IMR-90 (cell line): ENCODE measurements at regions not wholly inside any gene's neighbourhood (a gene's known extent, or its start where the extent isn't known, plus 50 kb on each side); places are given as distances from the start of the nearest gene placed in this dataset.

Experiments used
- ATAC-seq: fragments of 200-7000 bp; cut with Tn5 transposase; 2 replicates; pipeline ENCODE4 v1.9.1; 2020; ENCODE audit warnings: low read depth, mild to moderate bottlenecking, moderate library complexity
- BruUV-seq: library from RNA; stranded (reverse); fragments of 400-500 nt; replicated peaks from 2 replicates; lab custom pipeline; 2021; lab: Mats Ljungman, UMichigan
- CTCF ChIA-PET: fragments of 300-600 bp; formaldehyde crosslinking; extraction: SDS; loops from one replicate; lab custom pipeline; 2021; ENCODE audit warnings: antibody characterized with exemption; lab: Yijun Ruan, JAX
- POLR2A ChIA-PET: fragments of 300-600 bp; sonication (Branson Sonifier 250); formaldehyde crosslinking; loops from one replicate; lab custom pipeline; 2022; ENCODE audit warnings: antibody characterized with exemption; ENCODE audit not compliant: unreplicated experiment; lab: Charles Lee
- DNase-seq: peaks from one replicate; pipeline ENCODE4 v3.0.0; 2013
- H2AFZ ChIP-seq: replicated peaks from 2 replicates; pipeline ENCODE3; 2013; ENCODE audit warnings: low read length, mild to moderate bottlenecking; ENCODE audit not compliant: poor library complexity
- H2AK5ac ChIP-seq: 2 replicates; pipeline ENCODE4 v1.6.1; 2013; ENCODE audit warnings: low read depth, low read length, inconsistent platforms
- H2AK9ac ChIP-seq: replicated peaks from 2 replicates; pipeline ENCODE3; 2013; ENCODE audit warnings: mild to moderate bottlenecking, low read depth, low read length, moderate library complexity; ENCODE audit not compliant: poor library complexity
- H2BK120ac ChIP-seq: 2 replicates; pipeline ENCODE4 v1.6.1; 2013; ENCODE audit warnings: low read depth, low read length, inconsistent platforms
- H2BK15ac ChIP-seq: 3 replicates; pipeline ENCODE4 v1.6.1; 2013; ENCODE audit warnings: low read depth, low read length, inconsistent platforms
- H2BK20ac ChIP-seq: 2 replicates; pipeline ENCODE4 v1.6.1; 2013; ENCODE audit warnings: low read depth, mild to moderate bottlenecking, inconsistent platforms, low read length, moderate library complexity
- H2BK5ac ChIP-seq: 2 replicates; pipeline ENCODE4 v1.6.1; 2013; ENCODE audit warnings: mild to moderate bottlenecking, low read depth, low read length, inconsistent platforms; ENCODE audit not compliant: poor library complexity, severe bottlenecking
- H3K14ac ChIP-seq: replicated peaks from 2 replicates; pipeline ENCODE4 v1.6.1; 2013; ENCODE audit warnings: low read depth, low read length, inconsistent platforms
- H3K18ac ChIP-seq: 2 replicates; pipeline ENCODE4 v1.6.1; 2013; ENCODE audit warnings: low read depth, low read length, control low read depth
- H3K23ac ChIP-seq: 2 replicates; pipeline ENCODE4 v1.6.1; 2013; ENCODE audit warnings: low read depth, low read length, inconsistent platforms
- H3K27ac ChIP-seq: 2 replicates; pipeline ENCODE4 v1.5.1; 2013; ENCODE audit warnings: mild to moderate bottlenecking, control low read depth, low read length; ENCODE audit not compliant: insufficient read depth
- H3K27me3 ChIP-seq: 2 replicates; pipeline ENCODE4 v1.6.1; 2013; ENCODE audit warnings: low read length; ENCODE audit not compliant: control insufficient read depth, insufficient read depth
- H3K36me3 ChIP-seq: 2 replicates; pipeline ENCODE4 v1.6.1; 2013; ENCODE audit warnings: low read length, mixed read lengths; ENCODE audit not compliant: control insufficient read depth, insufficient read depth
- H3K4ac ChIP-seq: 2 replicates; pipeline ENCODE4 v1.6.1; 2013; ENCODE audit warnings: low read depth, low read length, inconsistent platforms
- H3K4me1 ChIP-seq: 2 replicates; pipeline ENCODE4 v1.6.1; 2013; ENCODE audit warnings: low read length, mixed read lengths; ENCODE audit not compliant: control insufficient read depth, insufficient read depth
- H3K4me2 ChIP-seq: 2 replicates; pipeline ENCODE4 v1.6.1; 2013; ENCODE audit warnings: low read depth, mild to moderate bottlenecking, control low read depth, low read length, moderate library complexity
- H3K4me3 ChIP-seq: 2 replicates; pipeline ENCODE4 v1.5.1; 2013; ENCODE audit warnings: low read depth, mild to moderate bottlenecking, control low read depth, low read length, moderate library complexity; ENCODE audit not compliant: insufficient read depth
- H3K56ac ChIP-seq: 2 replicates; pipeline ENCODE4 v1.6.1; 2013; ENCODE audit warnings: low read length, inconsistent platforms; ENCODE audit not compliant: insufficient read depth; ENCODE audit errors: extremely low read depth
- H3K79me1 ChIP-seq, 2 experiments: 2 replicates each; pipeline ENCODE4 v1.6.1; 2013; ENCODE audit warnings: low read length in 2 of 2, inconsistent platforms in 1 of 2, low read depth in 1 of 2
- H3K9ac ChIP-seq: 2 replicates; pipeline ENCODE4 v1.6.1; 2013; ENCODE audit warnings: low read depth, low read length, control low read depth
- H3K9me1 ChIP-seq: 2 replicates; pipeline ENCODE4 v1.6.1; 2013; ENCODE audit warnings: low read length, inconsistent platforms; ENCODE audit not compliant: insufficient read depth
- H3K9me3 ChIP-seq: 2 replicates; pipeline ENCODE4 v1.6.1; 2013; ENCODE audit warnings: low read length; ENCODE audit not compliant: control insufficient read depth, insufficient read depth
- H4K20me1 ChIP-seq: 2 replicates; pipeline ENCODE4 v1.6.1; 2013; ENCODE audit warnings: low read length, inconsistent platforms; ENCODE audit not compliant: insufficient read depth
- H4K5ac ChIP-seq: 2 replicates; pipeline ENCODE4 v1.6.1; 2013; ENCODE audit warnings: mild to moderate bottlenecking, low read depth, low read length, control low read depth
- H4K8ac ChIP-seq, 2 experiments: 2 replicates each; pipeline ENCODE4 v1.6.1; 2013; ENCODE audit warnings: low read depth in 2 of 2, low read length in 2 of 2, control low read depth in 1 of 2, inconsistent platforms in 1 of 2
- H4K91ac ChIP-seq: 2 replicates; pipeline ENCODE4 v1.6.1; 2013; ENCODE audit warnings: low read depth, low read length, inconsistent platforms; ENCODE audit not compliant: insufficient read depth
- MAFK ChIP-seq: IDR thresholded peaks from 2 replicates; pipeline ENCODE4 v1.6.1; 2012; ENCODE audit warnings: low read depth, low read length, improper control_type of control experiment
- RCOR1 ChIP-seq: IDR thresholded peaks from 2 replicates; pipeline ENCODE4 v1.6.1; 2012; ENCODE audit warnings: mild to moderate bottlenecking, low read length, improper control_type of control experiment; ENCODE audit not compliant: insufficient replicate concordance
- dilution Hi-C: fragments of 300-500 bp; cut with HindIII; formaldehyde crosslinking; loops from one replicate; pipeline ENCODE4 v1.14.3; 2018; ENCODE audit warnings: low sequenced_read_pairs; ENCODE audit not compliant: unreplicated experiment
- in situ Hi-C: fragments of 300-500 bp; cut with MboI; formaldehyde crosslinking; loops from 3 replicates; pipeline ENCODE4 v1.14.3; 2019; ENCODE audit warnings: low sequenced_read_pairs, inconsistent platforms, mixed read lengths
- intact Hi-C: fragments of 100-400 bp; cut with micrococcal nuclease; formaldehyde crosslinking; loops from 2 replicates; pipeline ENCODE4 v1.10.0; 2022

DNA sequence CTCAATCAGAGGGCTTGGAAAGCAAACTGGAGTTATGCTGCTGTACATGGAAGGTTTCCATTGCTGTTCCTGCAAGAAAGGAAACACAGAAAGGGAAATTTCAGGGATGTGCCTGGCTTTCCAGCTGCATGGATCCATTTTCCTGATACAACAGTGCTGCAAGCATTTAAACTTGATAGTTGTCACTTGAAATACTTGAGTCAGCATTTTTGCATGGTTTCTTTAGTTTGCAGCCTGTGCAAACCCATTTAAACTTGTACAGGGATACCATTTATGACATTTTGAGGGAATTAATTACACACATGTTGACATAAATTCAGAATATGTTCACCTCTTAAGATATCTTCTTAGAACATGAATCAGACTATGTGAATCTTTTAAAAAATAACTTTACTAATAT lies 131.1 kb upstream of the RASGEF1B start:
- POLR2A ChIA-PET, result no interaction called here
- dilution Hi-C loops, result no loop called here

More for the DNA sequence above, 131.1 kb upstream of the RASGEF1B start:
- no peak for TF ChIP-seq RCOR1
- TF ChIP-seq MAFK, result peak; percentile 94
- no peak overlapping the region for H2BK5ac ChIP-seq
- no peak overlapping the region for H2AFZ ChIP-seq
- H3K4me2 ChIP-seq, result no peak overlapping the region
- no peak overlapping the region for H3K27ac ChIP-seq
- no peaks in the 10 kb centered on the region for H3K9me1 ChIP-seq
- no peaks in the 10 kb centered on the region for H3K4me1 ChIP-seq
- no peaks in the 10 kb centered on the region; the same call in 1 of the 2 replicates for H3K27me3 ChIP-seq
- no peak overlapping the region for H2AK9ac ChIP-seq
- H3K23ac ChIP-seq, result no peak overlapping the region
- H2BK15ac ChIP-seq, result no peak overlapping the region
- no peak overlapping the region for H3K56ac ChIP-seq
- H2AK5ac ChIP-seq, result no peak overlapping the region
- no peak overlapping the region for H4K5ac ChIP-seq
- H3K14ac ChIP-seq, result no peak overlapping the region
- no peak overlapping the region for H2BK120ac ChIP-seq
- H3K79me1 ChIP-seq, result no peaks in the 10 kb centered on the region
- intact Hi-C loops, result no loop called here
- no peak overlapping the region for H3K4ac ChIP-seq
- no peak overlapping the region for H4K91ac ChIP-seq
- no peak overlapping the region for H3K18ac ChIP-seq
- H4K20me1 ChIP-seq, result no peaks in the 10 kb centered on the region
- no peak overlapping the region for H4K8ac ChIP-seq
- H3K4me3 ChIP-seq, result no peak overlapping the region
- H3K9ac ChIP-seq, result no peak overlapping the region
- no peaks in the 10 kb centered on the region for H3K9me3 ChIP-seq
- no peak overlapping the region for H2BK20ac ChIP-seq
- ATAC-seq, result no peak
- DNase-seq, result no peak
- no peaks in the 10 kb centered on the region for H3K36me3 ChIP-seq
- CTCF ChIA-PET, result no interaction called here
- in situ Hi-C loops, result no loop called here
- no TSS peak for BruUV-seq
